MM.1S (cell line): ENCODE measurements at regions not wholly inside any gene's neighbourhood (a gene's known extent, or its start where the extent isn't known, plus 50 kb on each side); places are given as distances from the start of the nearest gene placed in this dataset.

ENCODE experiments used
- CTCF ChIP-seq: fragments of 300-600 bp; sonication (generic); IDR thresholded peaks from 2 replicates; pipeline ENCODE4 v1.5.1; 2016; ENCODE audit warnings: antibody characterized with exemption, low read length, mixed read lengths
- EZH2 ChIP-seq: fragments of 300-600 bp; sonication (generic); optimal IDR thresholded peaks from 2 replicates; pipeline ENCODE3; 2017; ENCODE audit warnings: low read depth, mild to moderate bottlenecking, antibody characterized with exemption, low read length, mixed read lengths
- EZH2phosphoT487 ChIP-seq: fragments of 300-600 bp; sonication (generic); IDR thresholded peaks from 2 replicates; pipeline ENCODE4 v1.6.1; 2018; ENCODE audit warnings: antibody characterized with exemption, low read length

GRCh38 chrX:6694977-6695376 is 160.1 kb upstream of the VCX3A start:
- no peak for TF ChIP-seq CTCF
- TF ChIP-seq EZH2phosphoT487 = no peak
- TF ChIP-seq EZH2 = no peak
